Activated CD8-positive, alpha-beta T cell treated with anti-CD3 and anti-CD28 coated beads for 36 hours (primary cell): ENCODE measurements at regions not wholly inside any gene's neighbourhood (a gene's known extent, or its start where the extent isn't known, plus 50 kb on each side); places are given as distances from the start of the nearest gene placed in this dataset.
A peak's percentile ranks its signal among the peaks of the same experiment; 100 is the strongest.
"Not testable (repeated sequence)": the region's sequence is repeated elsewhere in the genome, so short reads cannot be mapped to it uniquely, and the experiment has no call there.

ENCODE experiments used
- ATAC-seq: fragments of 200-7000 bp; cut with Tn5 transposase; one replicate; pipeline ENCODE4 v1.10.0; 2021; ENCODE audit warnings: mild to moderate bottlenecking, moderate library complexity
- CTCF ChIA-PET: fragments of 350-600 bp; sonication (Branson Sonifier 250); formaldehyde crosslinking; loops from one replicate; lab custom pipeline; 2021; ENCODE audit warnings: antibody characterized with exemption; lab: Charles Lee
- POLR2A ChIA-PET: fragments of 350-600 bp; sonication (Branson Sonifier 250); formaldehyde crosslinking; loops from one replicate; lab custom pipeline; 2021; ENCODE audit warnings: antibody characterized with exemption; lab: Charles Lee
- DNase-seq: peaks from one replicate; pipeline ENCODE4 v3.0.0-alpha.2; 2020
- H3K27ac Mint-ChIP-seq: one replicate; pipeline ENCODE4 v1.8.0; 2021; ENCODE audit warnings: mild to moderate bottlenecking, mixed read lengths
- H3K27me3 Mint-ChIP-seq: one replicate; pipeline ENCODE4 v1.8.0; 2021; ENCODE audit warnings: mixed read lengths
- H3K36me3 Mint-ChIP-seq: one replicate; pipeline ENCODE4 v1.8.0; 2021; ENCODE audit warnings: low read depth, mixed read lengths
- H3K4me1 Mint-ChIP-seq: one replicate; pipeline ENCODE4 v1.8.0; 2021; ENCODE audit warnings: low read depth, mixed read lengths
- H3K4me3 Mint-ChIP-seq: one replicate; pipeline ENCODE4 v1.8.0; 2021; ENCODE audit warnings: mild to moderate bottlenecking, moderate library complexity, mixed read lengths
- H3K9me3 Mint-ChIP-seq: one replicate; pipeline ENCODE4 v1.8.0; 2021; ENCODE audit warnings: mixed read lengths
- intact Hi-C: fragments of 100-400 bp; cut with micrococcal nuclease; formaldehyde crosslinking; loops from one replicate; pipeline ENCODE4 v1.10.0; 2022
- TF ChIP-seq, protein P1 (sequence below): fragments of 200-600 bp; IDR thresholded peaks from one replicate; pipeline ENCODE4 v1.8.0; 2022; ENCODE audit warnings: antibody characterized with exemption, mild to moderate bottlenecking

DNA sequence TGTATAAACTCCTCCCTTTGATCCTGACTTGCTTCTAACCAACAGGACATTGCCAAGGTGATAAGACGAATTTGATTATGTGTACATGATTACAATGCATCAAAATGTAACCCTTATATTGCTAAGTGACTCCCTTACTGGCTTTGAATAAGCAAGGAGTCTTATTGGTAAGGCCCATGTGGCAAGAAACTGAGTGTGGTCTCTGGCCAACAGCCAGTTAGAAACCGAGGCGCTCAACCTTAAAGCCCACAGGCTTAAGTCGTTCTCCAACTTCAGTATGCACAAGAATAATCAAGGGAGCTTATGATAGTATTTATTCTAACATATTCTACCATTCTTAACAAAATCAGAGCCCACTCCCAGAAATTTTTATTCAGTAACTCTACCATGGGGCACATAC lies 374.2 kb upstream of the F9 start:
- intact Hi-C loops, result no loop called here
- TF ChIP-seq, protein P1, sequence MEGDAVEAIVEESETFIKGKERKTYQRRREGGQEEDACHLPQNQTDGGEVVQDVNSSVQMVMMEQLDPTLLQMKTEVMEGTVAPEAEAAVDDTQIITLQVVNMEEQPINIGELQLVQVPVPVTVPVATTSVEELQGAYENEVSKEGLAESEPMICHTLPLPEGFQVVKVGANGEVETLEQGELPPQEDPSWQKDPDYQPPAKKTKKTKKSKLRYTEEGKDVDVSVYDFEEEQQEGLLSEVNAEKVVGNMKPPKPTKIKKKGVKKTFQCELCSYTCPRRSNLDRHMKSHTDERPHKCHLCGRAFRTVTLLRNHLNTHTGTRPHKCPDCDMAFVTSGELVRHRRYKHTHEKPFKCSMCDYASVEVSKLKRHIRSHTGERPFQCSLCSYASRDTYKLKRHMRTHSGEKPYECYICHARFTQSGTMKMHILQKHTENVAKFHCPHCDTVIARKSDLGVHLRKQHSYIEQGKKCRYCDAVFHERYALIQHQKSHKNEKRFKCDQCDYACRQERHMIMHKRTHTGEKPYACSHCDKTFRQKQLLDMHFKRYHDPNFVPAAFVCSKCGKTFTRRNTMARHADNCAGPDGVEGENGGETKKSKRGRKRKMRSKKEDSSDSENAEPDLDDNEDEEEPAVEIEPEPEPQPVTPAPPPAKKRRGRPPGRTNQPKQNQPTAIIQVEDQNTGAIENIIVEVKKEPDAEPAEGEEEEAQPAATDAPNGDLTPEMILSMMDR, result no peak
- ATAC-seq (no peak), DNase-seq (no peak)
- POLR2A ChIA-PET, result no interaction called here
- CTCF ChIA-PET, result no interaction called here
- Mint-ChIP-seq H3K4me1 (no peaks in the 10 kb centered on the region), H3K27ac (no peak overlapping the region), H3K27me3 (no peaks in the 10 kb centered on the region), H3K4me3 (no peak overlapping the region), H3K9me3 (peaks cover 5% of the 10 kb centered on the region), H3K36me3 (no peaks in the 10 kb centered on the region)

GRCh38 chrX:139146625-139147024 lies 383.9 kb upstream of the F9 start:
- intact Hi-C loops, CTCF ChIA-PET, H3K4me1 Mint-ChIP-seq, H3K27me3 Mint-ChIP-seq, DNase-seq, ATAC-seq, H3K27ac Mint-ChIP-seq, H3K9me3 Mint-ChIP-seq, POLR2A ChIA-PET, H3K4me3 Mint-ChIP-seq, H3K36me3 Mint-ChIP-seq: not testable (repeated sequence)

DNA sequence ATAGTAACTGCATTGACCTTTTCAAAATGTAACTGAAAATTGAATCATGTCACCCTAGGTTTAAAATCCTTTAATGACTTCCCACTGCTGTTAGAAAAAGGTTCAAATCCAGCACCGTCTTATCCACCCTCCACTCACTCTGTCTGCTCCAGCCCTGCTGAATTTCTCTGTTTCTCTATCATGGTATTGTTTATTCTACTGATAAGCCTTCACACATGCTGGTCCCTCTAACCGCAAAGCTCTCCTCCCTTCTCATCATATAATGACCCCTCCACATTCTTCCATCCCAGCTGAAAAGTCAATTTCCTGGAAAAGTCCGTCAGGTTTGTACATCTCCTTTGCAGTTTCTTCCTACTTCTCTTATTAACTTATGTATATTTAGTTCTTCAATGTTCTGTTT lies 389.2 kb upstream of the F9 start:
- no peaks in the 10 kb centered on the region for H3K9me3 Mint-ChIP-seq
- TF ChIP-seq, protein P1, result no peak
- ChIA-PET CTCF (no interaction called here), POLR2A (no interaction called here)
- H3K4me1 Mint-ChIP-seq, result no peaks in the 10 kb centered on the region
- H3K36me3 Mint-ChIP-seq, result no peaks in the 10 kb centered on the region
- intact Hi-C loops, result no loop called here
- DNase-seq (no peak), ATAC-seq (no peak)
- H3K27ac Mint-ChIP-seq, result no peak overlapping the region
- H3K27me3 Mint-ChIP-seq, result no peaks in the 10 kb centered on the region
- H3K4me3 Mint-ChIP-seq, result no peak overlapping the region

DNA sequence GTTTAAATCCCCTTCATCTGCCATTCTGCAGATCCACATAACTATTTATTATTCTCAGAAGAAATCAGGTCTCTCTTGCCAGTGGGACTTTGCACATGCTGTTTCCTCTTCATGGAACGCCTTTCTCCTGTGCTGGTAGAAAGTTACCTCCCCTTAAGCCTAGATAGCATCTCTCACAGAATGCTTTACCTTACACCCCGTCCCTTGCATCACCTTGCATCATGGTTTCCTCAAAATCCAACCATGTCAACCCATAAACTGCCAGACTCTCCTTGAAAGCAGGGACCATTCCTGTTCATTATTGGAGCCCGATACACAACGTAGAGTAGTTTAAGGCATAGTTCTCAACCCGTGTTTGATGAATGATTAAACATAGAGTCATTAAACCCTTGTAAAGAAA lies 396.2 kb upstream of the F9 start:
- no peaks in the 10 kb centered on the region for H3K36me3 Mint-ChIP-seq
- TF ChIP-seq, protein P1, result no peak
- ATAC-seq (no peak), DNase-seq (no peak)
- no peaks in the 10 kb centered on the region for H3K4me1 Mint-ChIP-seq
- no peak overlapping the region for H3K27ac Mint-ChIP-seq
- ChIA-PET CTCF (no interaction called here), POLR2A (no interaction called here)
- H3K4me3 Mint-ChIP-seq, result no peak overlapping the region
- intact Hi-C loops, result no loop called here
- no peaks in the 10 kb centered on the region for H3K27me3 Mint-ChIP-seq
- no peaks in the 10 kb centered on the region for H3K9me3 Mint-ChIP-seq

GRCh38 chrX:139126493-139126892 lies 404.0 kb upstream of the F9 start:
- POLR2A ChIA-PET, result no interaction called here
- Mint-ChIP-seq H3K27me3 (no peaks in the 10 kb centered on the region), H3K9me3 (no peaks in the 10 kb centered on the region), H3K4me1 (no peaks in the 10 kb centered on the region), H3K36me3 (no peaks in the 10 kb centered on the region), H3K4me3 (no peak overlapping the region), H3K27ac (no peak overlapping the region)
- no peak for ATAC-seq
- CTCF ChIA-PET, result no interaction called here
- peak; percentile 24 for DNase-seq
- TF ChIP-seq, protein P1, result peak; percentile 42
- intact Hi-C loops, result no loop called here

- no peak for DNase-seq
- no peaks in the 10 kb centered on the region for H3K9me3 Mint-ChIP-seq
- POLR2A ChIA-PET, result no interaction called here
- no peaks in the 10 kb centered on the region for H3K27me3 Mint-ChIP-seq
- H3K4me3 Mint-ChIP-seq, result no peak overlapping the region
- H3K36me3 Mint-ChIP-seq, result no peaks in the 10 kb centered on the region
- TF ChIP-seq, protein P1, result no peak
- intact Hi-C loops, result no loop called here
- H3K27ac Mint-ChIP-seq, result no peak overlapping the region
- CTCF ChIA-PET, result no interaction called here
- H3K4me1 Mint-ChIP-seq, result no peaks in the 10 kb centered on the region
- no peak for ATAC-seq
These were observed 404.6 kb upstream of the F9 start for GRCh38 chrX:139125916-139126315.
